ENCODE measurements at regions not wholly inside any gene's neighbourhood (a gene's known extent, or its start where the extent isn't known, plus 50 kb on each side); places are given as distances from the start of the nearest gene placed in this dataset.

- no peak for DNase-seq
Measured at GRCh38 chr14:84181072-84181471, 1348.9 kb upstream of the FLRT2 start.

GRCh38 chr14:84195514-84195913, 1334.4 kb upstream of the FLRT2 start:
- DNase-seq: no peak

GRCh38 chr14:84197704-84198103, 1332.2 kb upstream of the FLRT2 start:
- no peak for DNase-seq

GRCh38 chr14:84202486-84202885, 1327.5 kb upstream of the FLRT2 start:
- DNase-seq: no peak

- no peak for DNase-seq
Measured at GRCh38 chr14:84203896-84204295, 1326.0 kb upstream of the FLRT2 start.

GRCh38 chr14:84208451-84208850, 1321.5 kb upstream of the FLRT2 start:
- no peak for DNase-seq

GRCh38 chr14:84209031-84209430, 1320.9 kb upstream of the FLRT2 start:
- DNase-seq: no peak

GRCh38 chr14:84217066-84217465, 1312.9 kb upstream of the FLRT2 start:
- DNase-seq: no peak

- DNase-seq: no peak
Measured at GRCh38 chr14:84225268-84225667, 1304.7 kb upstream of the FLRT2 start.

GRCh38 chr14:84228702-84229101, 1301.2 kb upstream of the FLRT2 start:
- DNase-seq: no peak

- DNase-seq: no peak
Measured at GRCh38 chr14:84234281-84234680, 1295.7 kb upstream of the FLRT2 start.

GRCh38 chr14:84236290-84236689, 1293.7 kb upstream of the FLRT2 start:
- no peak for DNase-seq

- no peak for DNase-seq
Measured at GRCh38 chr14:84237881-84238280, 1292.1 kb upstream of the FLRT2 start.

- DNase-seq: no peak
Measured at GRCh38 chr14:84247693-84248092, 1282.3 kb upstream of the FLRT2 start.

GRCh38 chr14:84250893-84251292, 1279.1 kb upstream of the FLRT2 start:
- no peak for DNase-seq

- no peak for DNase-seq
Measured at GRCh38 chr14:84251411-84252115, 1278.4 kb upstream of the FLRT2 start.

GRCh38 chr14:84252706-84253105, 1277.2 kb upstream of the FLRT2 start:
- DNase-seq: no peak

GRCh38 chr14:84253326-84253725, 1276.6 kb upstream of the FLRT2 start:
- no peak for DNase-seq

GRCh38 chr14:84254290-84254689, 1275.7 kb upstream of the FLRT2 start:
- DNase-seq: no peak

GRCh38 chr14:84262932-84263331, 1267.0 kb upstream of the FLRT2 start:
- no peak for DNase-seq

- no peak for DNase-seq
Measured at GRCh38 chr14:84272290-84272721, 1257.6 kb upstream of the FLRT2 start.

GRCh38 chr14:84273181-84273580, 1256.8 kb upstream of the FLRT2 start:
- DNase-seq: no peak

- DNase-seq: no peak
Measured at GRCh38 chr14:84282618-84283017, 1247.3 kb upstream of the FLRT2 start.

- no peak for DNase-seq
Measured at GRCh38 chr14:84288781-84289180, 1241.2 kb upstream of the FLRT2 start.

- no peak for DNase-seq
Measured at GRCh38 chr14:84298663-84299195, 1231.2 kb upstream of the FLRT2 start.
